ENCODE measurements at regions not wholly inside any gene's neighbourhood (a gene's known extent, or its start where the extent isn't known, plus 50 kb on each side); places are given as distances from the start of the nearest gene placed in this dataset.

GRCh38 chr5:60262576-60263295 is 369.2 kb upstream of the PDE4D start:
- FAIRE-seq (no peak), DNase-seq (ENCODE audit: insufficient read length, low spot score) (no peak)
- no peak for TF ChIP-seq POLR2A (IDR thresholded peaks at IDR 0.05; ENCODE audit: low read depth, low read length)

DNA sequence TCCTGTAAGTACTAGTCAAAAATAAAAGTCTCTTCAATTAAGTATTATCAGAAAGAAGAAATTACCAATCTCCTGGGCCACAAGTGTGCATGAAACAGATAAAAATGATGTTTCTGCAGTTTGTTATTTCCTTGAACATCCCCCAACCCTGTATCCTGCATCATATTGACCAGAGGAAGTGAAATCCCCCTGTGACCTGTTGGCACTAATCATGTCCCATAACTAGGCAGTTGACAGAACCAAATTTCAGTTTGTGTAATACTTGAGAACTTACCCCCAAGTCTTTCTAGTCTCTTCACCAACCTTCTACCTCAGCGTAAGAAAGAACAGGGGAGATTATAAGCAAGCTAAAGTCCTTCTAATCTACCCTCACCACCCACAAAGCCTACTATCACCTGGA is 368.2 kb upstream of the PDE4D start:
- FAIRE-seq (no peak), DNase-seq (ENCODE audit: insufficient read length, low spot score) (no peak)
- no peak for TF ChIP-seq POLR2A (IDR thresholded peaks at IDR 0.05; ENCODE audit: low read depth, low read length)

- DNase-seq (ENCODE audit: insufficient read length, low spot score) (no peak), FAIRE-seq (no peak)
- TF ChIP-seq POLR2A (IDR thresholded peaks at IDR 0.05; ENCODE audit: low read depth, low read length) = no peak
These were observed 367.1 kb upstream of the PDE4D start for GRCh38 chr5:60260658-60261057.

DNA sequence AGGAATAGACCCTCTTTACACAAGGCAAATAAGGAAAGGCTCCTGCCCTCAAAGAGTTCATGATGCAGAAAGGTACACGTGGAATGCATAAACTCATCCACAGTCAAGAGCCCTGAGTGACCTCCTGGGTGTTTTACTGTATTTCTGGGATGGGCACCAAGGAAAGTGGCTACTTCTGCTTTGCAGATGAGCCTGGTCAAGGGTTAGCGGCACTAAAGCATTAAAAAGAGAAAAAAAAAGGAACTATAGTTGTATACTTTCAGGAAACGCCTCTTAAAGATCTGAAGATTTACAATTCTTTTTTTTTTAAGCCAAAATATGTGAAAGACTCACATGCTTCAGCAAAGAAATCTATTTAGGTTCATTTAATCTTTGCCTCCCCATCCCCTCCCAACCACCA is 366.2 kb upstream of the PDE4D start:
- FAIRE-seq (no peak), DNase-seq (ENCODE audit: insufficient read length, low spot score) (no peak)
- no peak for TF ChIP-seq POLR2A (IDR thresholded peaks at IDR 0.05; ENCODE audit: low read depth, low read length)

- no peak for TF ChIP-seq POLR2A (IDR thresholded peaks at IDR 0.05; ENCODE audit: low read depth, low read length)
- DNase-seq (ENCODE audit: insufficient read length, low spot score) = no peak
- FAIRE-seq = no peak
These were observed 364.2 kb upstream of the PDE4D start for GRCh38 chr5:60257596-60258271.

- no peak for TF ChIP-seq POLR2A (IDR thresholded peaks at IDR 0.05; ENCODE audit: low read depth, low read length)
- DNase-seq (ENCODE audit: insufficient read length, low spot score) (no peak), FAIRE-seq (no peak)
These were observed 363.0 kb upstream of the PDE4D start for GRCh38 chr5:60256546-60256945.

DNA sequence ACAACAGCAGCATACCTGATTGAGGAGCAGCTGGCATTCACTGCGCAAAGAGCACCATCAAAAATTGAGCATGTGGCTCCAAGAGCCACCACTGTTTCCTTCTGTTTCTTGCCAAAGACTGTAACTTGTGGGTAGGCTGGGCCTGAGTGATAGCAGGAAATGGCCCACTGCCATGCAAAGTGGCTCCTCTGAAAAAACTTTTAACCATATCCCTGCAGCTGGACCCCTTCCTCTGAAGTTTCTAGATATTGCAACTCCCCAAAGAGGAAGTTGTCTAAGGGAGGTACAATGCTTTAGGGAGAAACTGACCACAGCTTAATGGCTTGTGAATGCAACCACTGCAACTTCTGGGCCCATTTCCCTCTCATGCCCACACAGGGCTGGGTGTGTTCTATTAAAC is 355.4 kb upstream of the PDE4D start:
- FAIRE-seq (no peak), DNase-seq (ENCODE audit: insufficient read length, low spot score) (no peak)
- TF ChIP-seq POLR2A (IDR thresholded peaks at IDR 0.05; ENCODE audit: low read depth, low read length) = no peak

DNA sequence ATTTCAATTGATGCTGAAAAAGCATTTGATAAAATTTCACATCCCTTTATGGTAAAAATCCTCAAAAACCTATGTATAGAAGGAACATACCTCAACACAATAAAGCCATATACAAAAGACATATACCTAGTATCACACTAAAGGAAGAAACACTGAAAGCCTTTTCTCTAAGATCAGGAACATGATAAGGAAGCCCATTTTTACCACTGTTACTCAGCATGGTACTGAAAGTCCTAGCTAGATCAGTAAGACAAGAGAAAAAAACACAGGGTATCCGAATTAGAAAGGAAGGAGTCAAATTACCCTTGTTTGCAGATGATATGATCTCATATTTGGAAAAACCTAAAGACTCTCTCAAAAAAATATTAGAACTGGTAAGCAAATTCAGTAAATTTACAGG is 350.2 kb upstream of the PDE4D start:
- FAIRE-seq (no peak), DNase-seq (ENCODE audit: insufficient read length, low spot score) (no peak)
- no peak for TF ChIP-seq POLR2A (IDR thresholded peaks at IDR 0.05; ENCODE audit: low read depth, low read length)

DNA sequence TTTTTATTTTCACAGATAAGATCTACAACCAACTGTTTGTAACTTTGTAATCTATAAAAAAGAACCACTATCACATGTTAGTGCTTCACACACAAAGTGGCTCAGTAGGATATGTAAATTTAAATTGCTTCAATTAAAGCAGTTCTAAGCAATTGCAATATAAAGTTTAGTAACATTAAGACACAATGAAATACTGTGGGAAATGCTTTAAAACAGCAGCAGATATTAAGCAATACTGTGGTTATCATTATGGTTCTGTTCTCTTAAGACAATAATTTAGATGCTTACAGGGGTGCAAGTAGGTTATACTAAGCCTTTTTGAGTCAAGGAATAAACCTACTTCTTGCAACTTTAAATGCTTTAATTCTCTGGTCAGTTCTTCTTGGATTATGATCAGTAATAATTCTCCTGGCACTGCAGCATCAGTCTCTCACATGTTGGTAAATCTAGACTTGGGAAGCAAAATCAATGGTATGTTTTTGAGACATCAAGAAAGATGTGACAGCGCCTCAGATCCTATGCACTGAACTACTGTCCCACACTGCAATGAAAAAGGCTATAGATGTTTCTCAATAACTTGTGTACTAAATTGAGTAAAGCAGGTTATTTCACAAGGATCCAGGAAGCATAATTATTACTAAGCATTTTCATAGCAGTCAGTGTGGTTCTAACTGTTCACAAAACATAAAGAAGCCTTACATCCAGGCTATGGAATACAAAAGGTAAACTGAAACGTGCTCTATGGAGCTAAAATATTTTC is 338.7 kb upstream of the PDE4D start:
- no peak for DNase-seq (ENCODE audit: insufficient read length, low spot score)
- FAIRE-seq = no peak
- no peak for TF ChIP-seq POLR2A (IDR thresholded peaks at IDR 0.05; ENCODE audit: low read depth, low read length)

GRCh38 chr5:60230456-60230855 is 336.9 kb upstream of the PDE4D start:
- DNase-seq (ENCODE audit: insufficient read length, low spot score) = no peak
- FAIRE-seq = no peak
- TF ChIP-seq POLR2A (IDR thresholded peaks at IDR 0.05; ENCODE audit: low read depth, low read length) = no peak

- TF ChIP-seq POLR2A (IDR thresholded peaks at IDR 0.05; ENCODE audit: low read depth, low read length) = no peak
- FAIRE-seq (no peak), DNase-seq (ENCODE audit: insufficient read length, low spot score) (no peak)
These were observed 336.2 kb upstream of the PDE4D start for GRCh38 chr5:60229691-60230185.

DNA sequence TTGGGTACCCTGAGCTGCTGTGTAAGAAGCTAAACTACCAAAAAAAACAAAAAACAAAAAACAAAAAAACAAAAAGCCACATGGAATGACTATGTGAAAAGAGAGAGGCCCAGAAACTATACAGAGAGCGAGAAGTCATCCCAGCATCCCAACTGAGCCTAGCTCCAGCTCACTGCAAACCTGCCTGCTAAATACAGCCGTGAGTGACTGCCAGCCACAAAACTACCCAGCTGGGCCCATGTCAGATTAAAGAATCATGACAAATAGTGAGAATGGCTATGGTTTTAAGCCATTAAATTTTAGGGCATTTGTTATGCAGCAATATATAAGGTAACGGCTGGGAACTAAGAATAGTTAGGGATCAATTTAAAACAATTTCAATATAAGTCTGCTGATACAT is 335.1 kb upstream of the PDE4D start:
- no peak for TF ChIP-seq POLR2A (IDR thresholded peaks at IDR 0.05; ENCODE audit: low read depth, low read length)
- FAIRE-seq (no peak), DNase-seq (ENCODE audit: insufficient read length, low spot score) (no peak)

- FAIRE-seq (no peak), DNase-seq (ENCODE audit: insufficient read length, low spot score) (no peak)
- no peak for TF ChIP-seq POLR2A (IDR thresholded peaks at IDR 0.05; ENCODE audit: low read depth, low read length)
These were observed 332.6 kb upstream of the PDE4D start for GRCh38 chr5:60226128-60226527.

DNA sequence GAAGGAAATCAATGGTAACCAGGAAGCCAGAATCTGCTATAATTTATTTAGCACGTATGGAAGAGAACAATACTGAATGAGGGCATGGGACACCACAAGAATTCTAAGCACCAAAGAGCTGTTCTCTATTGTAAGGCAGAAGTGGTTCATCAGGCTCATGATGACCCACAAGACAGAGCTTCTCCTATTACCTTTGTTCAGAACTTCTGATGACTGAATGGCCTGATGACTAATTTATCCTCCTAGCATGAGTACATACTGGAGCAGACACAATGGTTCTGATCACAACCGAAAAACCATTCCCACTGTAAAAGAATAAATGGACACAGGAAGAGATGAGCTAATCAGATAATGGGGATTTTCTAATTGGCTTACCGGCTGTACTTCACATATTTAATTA is 329.8 kb upstream of the PDE4D start:
- FAIRE-seq (no peak), DNase-seq (ENCODE audit: insufficient read length, low spot score) (no peak)
- TF ChIP-seq POLR2A (IDR thresholded peaks at IDR 0.05; ENCODE audit: low read depth, low read length) = no peak
